ENCODE measurements at regions not wholly inside any gene's neighbourhood (a gene's known extent, or its start where the extent isn't known, plus 50 kb on each side); places are given as distances from the start of the nearest gene placed in this dataset.

GRCh38 chr1:30810416-30811080, 53.0 kb upstream of the LAPTM5 start:
- no peaks in the 10 kb centered on the region for H3K9me3 Mint-ChIP-seq
- no peaks in the 10 kb centered on the region for H3K36me3 ChIP-seq (ENCODE audit: control insufficient read depth, insufficient read depth, low read length)
- H3K27me3 Mint-ChIP-seq (ENCODE audit: insufficient read depth): peaks cover 3% of the 10 kb centered on the region
- 81 to 82% methylated on average over 9 to 12 of the region's 12 CpGs for WGBS, 2 experiments (ENCODE audit: insufficient coverage in 1 of 2, insufficient read length in 1 of 2)
- H3K27ac Mint-ChIP-seq: no peak overlapping the region
- H3K4me1 ChIP-seq (ENCODE audit: control insufficient read depth, insufficient read depth, low read length): peaks cover 6% of the 10 kb centered on the region
- peaks cover 27% of the 10 kb centered on the region for H3K27me3 ChIP-seq (ENCODE audit: control insufficient read depth, insufficient read depth, low read length, poor library complexity, severe bottlenecking)
- no peaks in the 10 kb centered on the region for H3K36me3 Mint-ChIP-seq (ENCODE audit: low read depth)
- H3K4me1 Mint-ChIP-seq: peaks cover 21% of the 10 kb centered on the region
- DNase-seq: no peak
- no peak overlapping the region for H3K4me3 ChIP-seq (ENCODE audit: low read length)
- no peak overlapping the region for H3K4me3 Mint-ChIP-seq
- no peak overlapping the region for H3K27ac ChIP-seq (ENCODE audit: low read depth, low read length)
- H3K9ac ChIP-seq (ENCODE audit: extremely low read depth, low read length, poor library complexity, severe bottlenecking): no peak overlapping the region
- H3K9me3 ChIP-seq (ENCODE audit: control insufficient read depth, low read length): no peaks in the 10 kb centered on the region
- TF ChIP-seq CTCF (conservative IDR thresholded peaks at IDR 0.05): no peak

- Mint-ChIP-seq H3K27me3 (ENCODE audit: insufficient read depth) (peaks cover 3% of the 10 kb centered on the region), H3K36me3 (ENCODE audit: low read depth) (no peaks in the 10 kb centered on the region), H3K27ac (peak overlapping the region; percentile 27), H3K9me3 (no peaks in the 10 kb centered on the region), H3K4me1 (peaks cover 28% of the 10 kb centered on the region), H3K4me3 (no peak overlapping the region)
- WGBS, 2 experiments (ENCODE audit: insufficient coverage in 1 of 2, insufficient read length in 1 of 2): 58 to 62% methylated on average over 11 to 14 of the region's 14 CpGs
- Histone ChIP-seq H3K9ac (ENCODE audit: extremely low read depth, low read length, poor library complexity, severe bottlenecking) (no peak overlapping the region), H3K27ac (ENCODE audit: low read depth, low read length) (peak overlapping the region; percentile 32), H3K9me3 (ENCODE audit: control insufficient read depth, low read length) (no peaks in the 10 kb centered on the region), H3K4me3 (ENCODE audit: low read length) (no peak overlapping the region), H3K36me3 (ENCODE audit: control insufficient read depth, insufficient read depth, low read length) (no peaks in the 10 kb centered on the region), H3K27me3 (ENCODE audit: control insufficient read depth, insufficient read depth, low read length, poor library complexity, severe bottlenecking) (peaks cover 27% of the 10 kb centered on the region), H3K4me1 (ENCODE audit: control insufficient read depth, insufficient read depth, low read length) (peaks cover 6% of the 10 kb centered on the region)
- no peak for TF ChIP-seq CTCF (conservative IDR thresholded peaks at IDR 0.05)
- DNase-seq: peak; percentile 56
Observed at GRCh38 chr1:30809514-30810263, 52.1 kb upstream of the LAPTM5 start.

GRCh38 chr1:30808067-30808662, 50.6 kb upstream of the LAPTM5 start:
- H3K4me3 ChIP-seq (ENCODE audit: low read length): no peak overlapping the region

More at GRCh38 chr1:30808067-30808662, 50.6 kb upstream of the LAPTM5 start:
- DNase-seq: peak; percentile 51
- TF ChIP-seq CTCF (conservative IDR thresholded peaks at IDR 0.05): no peak
- H3K4me3 Mint-ChIP-seq: no peak overlapping the region
- Histone ChIP-seq H3K4me1 (ENCODE audit: control insufficient read depth, insufficient read depth, low read length) (peaks cover 6% of the 10 kb centered on the region), H3K27me3 (ENCODE audit: control insufficient read depth, insufficient read depth, low read length, poor library complexity, severe bottlenecking) (peaks cover 20% of the 10 kb centered on the region), H3K36me3 (ENCODE audit: control insufficient read depth, insufficient read depth, low read length) (no peaks in the 10 kb centered on the region), H3K9ac (ENCODE audit: extremely low read depth, low read length, poor library complexity, severe bottlenecking) (no peak overlapping the region), H3K27ac (ENCODE audit: low read depth, low read length) (no peak overlapping the region), H3K9me3 (ENCODE audit: control insufficient read depth, low read length) (no peaks in the 10 kb centered on the region)
- no peak overlapping the region for H3K27ac Mint-ChIP-seq
- no peaks in the 10 kb centered on the region for H3K36me3 Mint-ChIP-seq (ENCODE audit: low read depth)
- no peaks in the 10 kb centered on the region for H3K9me3 Mint-ChIP-seq
- 60 to 73% methylated on average over 1 to 3 of the region's 3 CpGs for WGBS, 2 experiments (ENCODE audit: insufficient coverage in 1 of 2, insufficient read length in 1 of 2)
- peaks cover 41% of the 10 kb centered on the region for H3K4me1 Mint-ChIP-seq
- H3K27me3 Mint-ChIP-seq (ENCODE audit: insufficient read depth): peaks cover 3% of the 10 kb centered on the region
